ENCODE measurements at regions not wholly inside any gene's neighbourhood (a gene's known extent, or its start where the extent isn't known, plus 50 kb on each side); places are given as distances from the start of the nearest gene placed in this dataset.
"Not testable (repeated sequence)": the region's sequence is repeated elsewhere in the genome, so short reads cannot be mapped to it uniquely, and the experiment has no call there.

- DNase-seq: peak in 1 of 2 experiments; percentile 41
Measured at GRCh38 chr2:193502363-193503035, 1307.8 kb upstream of the TMEFF2 start.

GRCh38 chr2:193496786-193497185 is 1302.1 kb upstream of the TMEFF2 start:
- DNase-seq: no peak

DNA sequence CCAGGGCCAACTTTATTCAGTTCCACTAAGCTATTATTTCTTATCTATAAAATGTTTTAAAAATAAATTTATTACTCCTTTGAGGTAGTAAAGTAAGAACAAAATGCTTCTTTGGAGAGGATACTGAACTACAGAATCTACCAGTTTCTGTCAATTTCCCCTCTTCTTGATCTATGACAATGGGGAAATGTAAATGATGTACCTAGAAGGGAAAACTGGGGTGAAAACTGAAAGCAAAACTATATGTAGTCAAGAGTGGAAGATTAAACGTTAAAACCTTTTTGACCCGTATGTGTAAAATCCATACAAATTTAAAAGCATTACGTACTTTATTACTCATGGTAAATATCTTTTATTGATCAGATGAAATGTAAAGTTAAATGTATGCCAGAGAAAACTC is 1287.8 kb upstream of the TMEFF2 start:
- no peak for DNase-seq

DNA sequence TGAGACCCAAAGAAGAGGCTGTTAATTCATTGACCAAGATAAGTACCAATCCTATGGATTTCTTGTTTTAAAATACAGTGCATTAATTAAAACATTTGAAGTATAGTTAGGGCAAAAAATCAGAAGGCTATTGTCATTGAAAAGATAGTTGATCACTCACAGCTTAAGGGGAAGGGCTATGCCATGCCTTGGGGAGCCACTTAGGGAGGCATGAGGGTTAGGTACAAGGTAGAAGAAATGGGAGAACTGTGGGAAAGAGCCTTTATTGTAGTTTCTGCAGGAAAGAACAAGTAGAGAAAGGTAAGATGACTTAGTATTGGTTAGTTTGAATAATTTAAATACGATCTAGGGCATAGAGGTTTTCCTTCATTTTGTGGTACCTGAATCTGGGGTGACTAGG is 1285.5 kb upstream of the TMEFF2 start:
- DNase-seq: no peak

GRCh38 chr2:193476171-193476800 is 1281.6 kb upstream of the TMEFF2 start:
- no peak for DNase-seq

DNA sequence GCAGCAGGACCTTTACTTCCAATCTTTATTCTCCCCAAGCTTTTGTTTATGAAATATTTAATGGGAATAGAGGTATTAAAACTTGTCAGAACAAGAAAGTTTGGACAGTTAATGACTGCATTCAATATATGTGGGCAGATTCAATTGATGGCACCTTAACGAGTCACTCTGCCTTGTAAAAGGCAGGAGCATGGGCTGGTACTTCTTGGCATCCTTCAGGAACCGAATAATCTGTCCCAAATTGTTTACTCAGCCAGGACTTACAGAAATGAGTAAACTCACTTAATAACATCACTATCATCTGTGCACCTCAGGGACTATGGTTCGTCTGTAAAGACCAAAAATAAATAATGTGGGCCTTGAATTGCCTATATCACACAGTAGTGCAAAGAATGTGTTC is 1280.3 kb upstream of the TMEFF2 start:
- DNase-seq: no peak

DNA sequence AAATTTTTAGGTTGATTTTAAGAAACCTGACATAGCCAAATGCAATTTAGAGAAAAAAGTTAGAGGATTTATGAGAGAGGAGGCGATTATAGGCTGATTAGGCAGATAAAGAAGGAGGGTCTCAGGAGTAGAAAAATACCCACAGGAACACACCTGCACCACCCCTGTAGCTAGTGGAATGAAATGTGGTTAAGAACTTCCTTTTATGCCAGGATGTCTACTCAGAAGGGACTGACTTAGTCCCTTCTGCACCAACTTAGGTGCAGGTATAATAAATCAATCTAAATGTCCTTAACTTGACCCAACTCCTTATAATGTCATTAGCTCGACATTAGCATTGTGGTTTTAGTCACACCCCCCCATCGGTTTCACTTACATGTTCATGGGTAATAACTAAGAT is 1274.5 kb upstream of the TMEFF2 start:
- no peak for DNase-seq

GRCh38 chr2:193467276-193467987 is 1272.7 kb upstream of the TMEFF2 start:
- DNase-seq: no peak

DNA sequence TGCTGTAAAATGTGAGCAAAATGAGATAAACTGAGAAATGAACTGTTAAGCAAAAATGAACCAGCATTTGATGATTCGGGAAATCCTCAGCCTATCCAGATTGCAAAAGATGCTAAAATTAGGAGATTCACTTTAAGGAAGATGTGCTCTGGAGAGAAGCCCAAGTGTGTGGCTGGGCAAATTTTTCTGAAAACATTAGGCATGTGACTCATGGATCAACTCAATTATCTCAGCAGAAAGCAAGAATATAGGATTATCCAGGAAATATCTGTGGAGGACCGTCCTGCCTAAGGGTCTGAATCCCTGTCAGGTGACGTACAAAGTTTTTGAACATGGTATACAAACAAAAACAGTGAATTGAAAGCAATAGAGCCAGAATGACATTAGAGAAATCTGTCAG is 1268.3 kb upstream of the TMEFF2 start:
- no peak for DNase-seq

GRCh38 chr2:193462411-193462810 is 1267.7 kb upstream of the TMEFF2 start:
- DNase-seq: no peak

DNA sequence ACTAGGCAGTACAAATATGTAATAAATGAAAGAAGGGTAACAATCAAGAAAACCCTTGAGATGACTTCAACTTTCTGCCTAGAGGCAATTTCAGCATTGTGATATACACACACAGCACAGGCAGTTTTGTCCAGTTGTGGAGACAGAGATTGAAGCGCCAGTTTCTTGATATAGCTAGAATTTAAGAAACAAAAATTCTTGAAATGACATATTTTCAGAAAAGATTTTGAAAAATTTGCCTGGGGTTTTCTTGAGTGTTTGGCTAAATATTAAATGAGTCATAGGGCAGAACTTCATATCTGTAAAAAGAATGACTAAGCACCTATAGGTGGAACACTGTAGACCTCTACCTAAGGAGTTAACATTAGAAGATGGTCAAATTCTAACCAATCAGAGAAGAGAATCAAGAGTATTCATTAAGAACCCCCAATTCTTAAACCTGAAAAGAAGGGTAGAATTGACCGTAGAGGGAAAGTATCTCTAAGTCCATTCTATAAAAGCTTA is 1266.8 kb upstream of the TMEFF2 start:
- no peak for DNase-seq

DNA sequence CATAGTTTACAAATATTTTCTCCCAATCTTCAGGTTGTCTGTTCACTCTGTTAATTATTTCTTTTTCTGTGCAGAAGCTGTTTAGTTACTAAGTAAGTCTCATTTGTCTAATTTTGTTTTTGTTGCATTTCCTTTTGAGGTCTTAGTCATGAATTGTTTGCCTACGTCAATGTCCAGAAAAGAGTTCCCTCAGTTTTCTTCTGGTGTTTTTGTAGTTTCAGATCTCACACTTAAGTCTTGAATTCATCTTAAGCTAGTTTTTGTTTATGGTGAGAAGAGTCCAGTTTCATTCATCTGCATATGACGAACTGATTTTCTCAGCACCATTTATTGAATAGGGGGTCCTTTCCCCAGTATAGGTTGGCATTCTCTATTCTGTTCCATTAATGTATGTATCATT is 1252.2 kb upstream of the TMEFF2 start:
- no peak for DNase-seq

- no peak for DNase-seq
Measured at GRCh38 chr2:193442293-193442692, 1247.6 kb upstream of the TMEFF2 start.

DNA sequence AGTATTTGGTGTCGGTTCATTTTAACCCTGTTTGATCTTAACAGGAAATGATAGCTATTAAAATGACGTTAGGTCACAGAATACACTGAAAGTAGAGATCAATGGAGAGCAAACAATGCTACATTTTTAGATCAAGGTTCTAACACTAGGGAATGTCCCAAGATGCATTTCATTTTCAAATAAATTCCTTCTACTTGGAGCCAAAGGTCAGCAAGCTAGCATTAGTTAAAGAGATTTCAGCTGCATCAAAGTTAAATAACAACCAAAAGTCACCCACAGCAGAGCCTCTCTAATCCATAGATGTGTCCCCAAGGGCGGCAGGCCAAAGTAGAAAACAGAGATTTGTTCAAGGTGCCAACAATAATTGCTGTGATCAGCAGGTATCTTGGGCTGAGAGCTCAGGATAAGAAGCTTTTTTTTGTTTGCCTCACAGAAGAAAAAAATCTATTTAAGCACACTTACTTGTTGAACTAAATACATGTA is 1233.6 kb upstream of the TMEFF2 start:
- no peak for DNase-seq

DNA sequence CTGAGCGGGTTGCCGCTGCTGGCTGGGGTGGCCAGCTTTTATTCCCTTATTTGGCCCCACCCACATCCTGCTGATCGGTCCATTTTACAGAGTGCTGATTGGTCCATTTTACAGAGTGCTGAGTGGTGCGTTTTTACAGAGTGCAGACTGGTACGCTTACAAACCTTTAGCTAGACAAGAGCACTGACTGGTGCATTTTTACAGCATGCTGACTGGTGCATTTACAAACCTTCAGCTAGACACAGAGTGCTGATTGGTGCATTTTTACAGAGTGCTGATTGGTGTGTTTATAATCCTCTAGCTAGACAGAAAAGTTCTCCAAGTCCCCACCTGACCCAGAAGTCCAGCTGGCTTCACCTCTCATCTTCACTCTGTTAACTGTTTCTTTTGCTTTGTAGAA is 1217.6 kb upstream of the TMEFF2 start:
- DNase-seq: not testable (repeated sequence)

GRCh38 chr2:193409951-193410350 is 1215.2 kb upstream of the TMEFF2 start:
- DNase-seq: no peak

- no peak for DNase-seq
Measured at GRCh38 chr2:193382583-193382982, 1187.8 kb upstream of the TMEFF2 start.

DNA sequence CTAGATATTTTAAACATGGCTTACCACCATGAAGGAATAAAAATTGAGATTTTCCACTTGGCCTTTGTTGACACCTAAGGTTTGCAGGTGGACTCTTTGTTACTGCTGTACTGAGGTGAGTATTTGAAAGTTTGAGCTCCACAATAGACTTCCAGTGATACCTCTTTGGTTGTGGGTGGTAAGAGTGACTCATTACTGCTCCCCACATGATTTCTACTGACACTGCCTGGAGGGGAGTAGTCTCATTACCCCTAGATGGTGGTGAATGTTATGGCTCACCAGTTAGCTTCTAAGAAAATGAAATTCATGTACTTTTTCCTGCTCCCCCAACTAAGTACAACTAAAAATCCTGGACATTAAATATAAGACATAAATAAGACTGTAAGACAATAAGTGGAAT is 1183.1 kb upstream of the TMEFF2 start:
- no peak for DNase-seq

DNA sequence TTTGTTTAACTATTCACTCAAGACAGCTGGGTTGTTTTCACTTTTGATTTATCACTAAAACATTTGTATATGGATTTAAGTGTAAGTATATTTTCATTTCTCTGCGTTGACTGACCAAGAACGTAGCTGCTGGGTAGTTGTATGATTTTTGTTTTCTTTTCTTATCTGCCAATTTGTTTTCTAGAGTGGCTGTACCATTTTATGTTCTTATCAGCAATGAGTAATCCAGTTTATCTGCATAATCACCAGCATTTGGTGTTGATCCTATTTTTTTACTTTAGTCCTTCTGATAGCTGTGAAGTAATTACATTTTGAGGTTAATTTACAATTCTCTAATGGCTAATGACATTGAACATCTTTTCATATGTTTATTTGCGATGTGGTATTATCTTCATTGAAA is 1178.4 kb upstream of the TMEFF2 start:
- DNase-seq: no peak

DNA sequence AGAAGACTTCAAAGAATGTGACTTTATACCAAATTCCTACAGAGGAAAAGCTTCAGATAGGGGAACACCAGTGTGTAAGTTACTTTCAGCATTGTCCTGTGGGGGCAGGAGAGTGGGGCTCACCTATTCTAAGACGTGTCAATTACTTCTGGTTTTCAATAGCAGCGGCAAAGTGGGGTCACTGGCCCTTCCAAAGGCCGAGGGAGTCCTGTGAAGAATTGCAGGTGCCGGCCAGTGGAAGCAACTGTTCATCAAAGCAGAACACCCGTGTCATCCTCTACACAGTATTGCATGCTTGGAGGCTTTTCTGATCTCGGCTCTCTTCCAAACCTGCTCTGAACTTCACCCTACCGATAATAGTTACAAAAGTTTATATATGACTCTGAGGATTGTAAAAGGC is 1176.5 kb upstream of the TMEFF2 start:
- no peak for DNase-seq

GRCh38 chr2:193368615-193369014 is 1173.9 kb upstream of the TMEFF2 start:
- DNase-seq: no peak

DNA sequence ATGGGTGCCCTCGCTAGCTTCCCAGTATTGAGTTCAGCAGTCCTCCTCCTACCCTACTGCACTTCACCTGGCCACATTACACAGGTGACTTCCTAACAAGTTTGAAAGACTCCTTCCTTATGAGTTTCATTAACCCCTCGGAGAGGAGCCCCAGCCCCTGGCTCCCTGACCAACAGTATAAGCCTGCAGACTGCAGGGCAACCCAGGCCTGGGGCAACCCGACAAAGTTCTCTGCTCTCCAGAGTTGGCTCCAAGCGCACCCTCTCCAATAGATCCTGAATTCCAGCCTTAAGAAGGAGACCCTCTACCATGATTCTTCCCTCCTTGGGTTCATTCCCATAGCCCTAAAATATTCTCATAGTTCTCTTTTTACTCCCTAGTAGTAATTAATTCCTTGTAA is 1162.8 kb upstream of the TMEFF2 start:
- no peak for DNase-seq

- DNase-seq: not testable (repeated sequence)
Measured at GRCh38 chr2:193352665-193353242, 1158.0 kb upstream of the TMEFF2 start.

DNA sequence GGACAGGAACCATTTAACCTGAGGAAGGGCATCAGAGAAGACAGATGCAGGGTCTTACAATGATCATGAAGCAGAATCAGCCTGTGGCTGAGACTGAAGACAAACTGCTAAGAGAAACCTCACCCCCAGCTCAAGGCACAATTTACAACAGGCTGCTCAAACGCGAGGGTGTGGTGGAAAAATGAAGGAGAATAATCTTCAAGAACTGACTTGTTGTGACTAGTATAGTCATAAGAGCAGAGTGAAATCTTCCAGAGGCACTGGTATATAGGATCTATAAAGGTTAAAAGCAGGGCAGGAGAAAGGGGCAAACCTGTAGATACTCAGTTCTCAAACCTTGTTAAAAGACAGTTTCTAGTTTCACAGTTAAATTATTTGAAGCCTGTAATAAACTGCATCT is 1155.8 kb upstream of the TMEFF2 start:
- DNase-seq: no peak

All from NCI-H187 (cell line).